BJ (cell line): ENCODE measurements at regions not wholly inside any gene's neighbourhood (a gene's known extent, or its start where the extent isn't known, plus 50 kb on each side); places are given as distances from the start of the nearest gene placed in this dataset.

ENCODE experiments used
- CTCF ChIA-PET: fragments of 350-600 bp; formaldehyde crosslinking; extraction: SDS; loops from one replicate; lab custom pipeline; 2021; ENCODE audit warnings: antibody characterized with exemption, inconsistent platforms; lab: Yijun Ruan, JAX
- POLR2A ChIA-PET: fragments of 300-600 bp; sonication (Branson Sonifier 250); formaldehyde crosslinking; extraction: SDS; loops from one replicate; lab custom pipeline; 2021; ENCODE audit warnings: antibody characterized with exemption; lab: Charles Lee
- DNase-seq: peaks from one replicate; pipeline ENCODE4 v3.0.0-alpha.2; 2011; ENCODE audit warnings: low read depth
- H3K27me3 ChIP-seq: 2 replicates; pipeline ENCODE4 v1.6.0; 2011; ENCODE audit warnings: low read length; ENCODE audit not compliant: control insufficient read depth, insufficient read depth
- H3K36me3 ChIP-seq: 2 replicates; pipeline ENCODE4 v1.5.1; 2011; ENCODE audit warnings: low read length; ENCODE audit not compliant: control insufficient read depth, insufficient read depth
- H3K4me3 ChIP-seq: 2 replicates; pipeline ENCODE4 v1.5.1; 2011; ENCODE audit warnings: low read depth, mild to moderate bottlenecking, control low read depth, low read length
- CTCF ChIP-seq: IDR thresholded peaks from 2 replicates; pipeline ENCODE4 v1.5.1; 2011; ENCODE audit warnings: low read depth, mild to moderate bottlenecking, control low read depth, inconsistent platforms, low read length, moderate library complexity; ENCODE audit not compliant: insufficient read depth

GRCh38 chr5:120096413-120096812, 367.7 kb upstream of the PRR16 start:
- POLR2A ChIA-PET: no interaction called here
- no peak for TF ChIP-seq CTCF
- peak; percentile 1 for DNase-seq
- CTCF ChIA-PET: no interaction called here
- Histone ChIP-seq H3K27me3 (no peaks in the 10 kb centered on the region), H3K36me3 (no peaks in the 10 kb centered on the region), H3K4me3 (no peak overlapping the region)

DNA sequence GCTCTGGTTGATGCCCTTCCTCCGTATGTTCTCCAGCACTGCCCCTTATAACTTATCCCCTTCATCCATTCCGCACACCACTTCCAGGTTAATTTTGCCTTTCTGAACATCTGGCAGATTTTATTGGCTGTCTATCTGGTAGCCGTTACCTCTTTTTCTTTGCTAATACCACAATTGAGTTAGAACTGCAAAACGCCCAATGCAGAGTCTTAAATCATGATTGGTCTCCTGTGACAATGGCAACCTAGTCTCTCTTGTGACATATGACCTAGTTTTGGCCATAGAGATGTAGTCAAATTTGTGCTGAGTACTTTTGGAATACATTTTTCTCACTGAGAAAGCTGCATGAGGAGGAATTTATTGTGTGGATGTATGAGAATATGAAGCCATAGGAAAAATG, 365.7 kb upstream of the PRR16 start:
- no peaks in the 10 kb centered on the region for H3K36me3 ChIP-seq
- no peak overlapping the region for H3K4me3 ChIP-seq
- H3K27me3 ChIP-seq: no peaks in the 10 kb centered on the region
- no peak for DNase-seq
- ChIA-PET POLR2A (no interaction called here), CTCF (interaction anchor here (0.6 kb wide), 1 partner anchor 10 kb away, joined by 3 read pairs; no protein-coding TSS in a partner anchor)
- no peak for TF ChIP-seq CTCF

- CTCF ChIA-PET: no interaction called here
These were observed 365.1 kb upstream of the PRR16 start for GRCh38 chr5:120098902-120099535.

DNA sequence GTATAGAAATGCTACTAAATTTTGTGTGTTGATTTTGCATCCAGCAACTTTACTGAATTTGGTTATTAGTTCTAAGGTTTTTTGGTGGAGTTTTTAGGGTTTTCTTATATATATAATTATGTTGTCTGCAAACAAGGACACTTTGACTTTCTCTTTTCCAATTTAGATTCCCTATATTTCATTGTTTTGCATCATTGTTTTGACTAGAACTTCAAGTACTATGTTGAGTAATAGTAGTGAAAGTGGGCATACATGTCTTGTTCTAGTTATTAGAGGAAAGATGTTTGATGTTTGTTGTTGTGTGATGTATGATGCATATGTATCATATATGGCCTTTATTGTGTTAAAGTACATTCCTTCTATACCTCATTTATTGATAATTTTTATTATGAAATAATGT, 362.3 kb upstream of the PRR16 start:
- no peak for TF ChIP-seq CTCF
- no peak for DNase-seq
- no peaks in the 10 kb centered on the region for H3K36me3 ChIP-seq
- H3K27me3 ChIP-seq: no peaks in the 10 kb centered on the region
- H3K4me3 ChIP-seq: no peak overlapping the region
- POLR2A ChIA-PET: no interaction called here
- CTCF ChIA-PET: no interaction called here

More at GRCh38 chr5:120098902-120099535, 365.1 kb upstream of the PRR16 start:
- H3K36me3 ChIP-seq: no peaks in the 10 kb centered on the region
- no peak for DNase-seq
- TF ChIP-seq CTCF: no peak
- H3K4me3 ChIP-seq: no peak overlapping the region
- POLR2A ChIA-PET: no interaction called here
- H3K27me3 ChIP-seq: no peaks in the 10 kb centered on the region

GRCh38 chr5:120103495-120103894, 360.6 kb upstream of the PRR16 start:
- Histone ChIP-seq H3K36me3 (no peaks in the 10 kb centered on the region), H3K4me3 (no peak overlapping the region), H3K27me3 (no peaks in the 10 kb centered on the region)
- TF ChIP-seq CTCF: no peak
- POLR2A ChIA-PET: interaction anchor here (0.7 kb wide), 1 partner anchor 1326 kb away, joined by 3 read pairs; no protein-coding TSS in a partner anchor
- CTCF ChIA-PET: interaction anchor here (0.6 kb wide), 1 partner anchor 639 kb away, joined by 3 read pairs; no protein-coding TSS in a partner anchor
- DNase-seq: no peak
